ENCODE measurements at regions not wholly inside any gene's neighbourhood (a gene's known extent, or its start where the extent isn't known, plus 50 kb on each side); places are given as distances from the start of the nearest gene placed in this dataset.

DNA sequence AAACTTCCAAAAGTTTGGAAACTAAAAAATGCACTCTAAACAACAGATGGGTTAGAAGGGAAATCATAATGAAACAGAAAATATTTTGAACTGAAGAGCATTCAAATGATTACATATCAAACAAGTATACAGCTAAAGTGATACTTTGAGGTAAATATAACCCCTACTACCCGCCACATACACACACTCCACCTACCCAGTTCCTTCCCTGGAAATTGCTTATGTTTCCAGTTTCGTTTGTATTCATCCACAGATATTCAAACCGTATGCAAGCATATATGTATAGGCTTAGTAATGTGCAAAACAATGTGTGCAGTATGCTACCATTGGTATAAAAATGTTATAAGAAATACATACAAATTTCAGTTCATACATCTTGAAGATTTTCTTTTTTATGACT, 95.5 kb downstream of the SMIM20 start:
- Histone ChIP-seq H3K27ac (ENCODE audit: control insufficient read depth, insufficient read depth) (no peak overlapping the region), H3K9ac (ENCODE audit: control insufficient read depth, insufficient read depth, low read length) (no peak overlapping the region), H3K27me3 (replicated peaks in 1 of 2; ENCODE audit: control insufficient read depth in 2 of 2, insufficient read depth in 2 of 2, low read length in 1 of 2) (0 out of 4 replicates have a peak, but pooled peaks cover 0 to 3% of the 10 kb centered on the region in 2 experiments), H4K20me1 (ENCODE audit: control insufficient read depth, insufficient read depth) (no peaks in the 10 kb centered on the region), H3K4me2 (ENCODE audit: control insufficient read depth, insufficient read depth) (no peak overlapping the region), H3K4me3 (no peak overlapping the region), H3K36me3 (ENCODE audit: control insufficient read depth in 2 of 2, insufficient read depth in 2 of 2, low read length in 1 of 2) (no peaks in the 10 kb centered on the region), H3K79me2 (ENCODE audit: control insufficient read depth, insufficient read depth, low read length) (no peaks in the 10 kb centered on the region), H3K4me1 (ENCODE audit: control insufficient read depth, insufficient read depth, low read length) (no peaks in the 10 kb centered on the region), H3K9me3 (replicated peaks; ENCODE audit: control insufficient read depth, insufficient read depth, low read length) (no peaks in the 10 kb centered on the region; the same call in 2 of the 3 replicates), H2AFZ (ENCODE audit: control insufficient read depth, low read depth, low read length) (no peak overlapping the region)
- intact Hi-C loops (cut with micrococcal nuclease; ENCODE audit: unreplicated experiment) (no loop called here), in situ Hi-C loops (cut with MboI) (no loop called here)
- POLR2A ChIA-PET: no interaction called here
- TF ChIP-seq CREB1 (IDR thresholded peaks at IDR 0.05; ENCODE audit: low read depth) (no peak), FOS (IDR thresholded peaks at IDR 0.05; ENCODE audit: borderline replicate concordance, extremely low read depth, insufficient read length) (no peak), RB1 (IDR thresholded peaks at IDR 0.05; ENCODE audit: borderline replicate concordance) (no peak), TAF1 (IDR thresholded peaks at IDR 0.05; ENCODE audit: borderline replicate concordance, low read depth, low read length) (no peak)
- DNase-seq (ENCODE audit: low read depth, low spot score) (no peak), ATAC-seq (no peak), FAIRE-seq (no peak)
- CTCF ChIA-PET: interaction anchor here (1.9 to 3.5 kb wide), 2 partner anchors 16 to 21 kb away, joined by 5 to 12 read pairs; no protein-coding TSS in a partner anchor
- no TSS peak for BruUV-seq (replicated peaks)
- SMC1A ChIA-PET (ENCODE audit: uncharacterized antibody, unreplicated experiment): interaction anchor here (0.6 to 1.6 kb wide), 2 partner anchors 22 to 178 kb away, joined by 3 read pairs; no protein-coding TSS in a partner anchor
- RAD21 ChIA-PET (ENCODE audit: unreplicated experiment): no interaction called here
- 0% methylated on average over 3 of the region's 3 CpGs for WGBS (ENCODE audit: insufficient coverage, insufficient replicate concordance, low lambda C conversion rate, missing lambda C conversion rate)

DNA sequence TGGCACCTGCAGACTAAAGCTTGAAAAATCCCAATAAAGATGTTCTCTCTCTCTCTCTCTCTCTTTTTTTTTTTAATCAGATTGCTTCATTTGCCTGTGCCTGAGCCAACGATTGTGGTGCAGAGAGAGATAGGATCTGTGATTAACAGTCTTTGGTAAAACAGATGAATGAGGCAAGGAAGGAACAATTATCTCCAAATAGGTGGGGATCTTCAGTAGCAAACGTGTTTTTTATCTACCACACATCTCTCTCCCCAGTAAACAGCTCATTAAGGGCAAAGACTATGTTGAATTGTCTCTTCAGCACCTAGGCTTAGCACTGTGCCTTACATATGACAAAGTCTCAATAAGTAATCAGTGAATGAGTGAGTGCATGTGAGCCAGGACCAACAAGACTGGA, 96.3 kb downstream of the SMIM20 start:
- ChIA-PET SMC1A (ENCODE audit: uncharacterized antibody, unreplicated experiment) (interaction anchor here (0.6 to 1.6 kb wide), 2 partner anchors 22 to 179 kb away, joined by 3 read pairs; no protein-coding TSS in a partner anchor), POLR2A (no interaction called here), RAD21 (ENCODE audit: unreplicated experiment) (interaction anchor here (0.6 kb wide), 1 partner anchor 192 kb away, joined by 4 read pairs; no protein-coding TSS in a partner anchor), CTCF (interaction anchor here (0.9 to 3.5 kb wide), 3 partner anchors 14 to 22 kb away, joined by 3 to 12 read pairs (median 5); no protein-coding TSS in a partner anchor)
- no peaks in the 10 kb centered on the region; the same call in 2 of the 3 replicates for H3K9me3 ChIP-seq (replicated peaks; ENCODE audit: control insufficient read depth, insufficient read depth, low read length)
- in situ Hi-C loops (cut with MboI) (no loop called here), intact Hi-C loops (cut with micrococcal nuclease; ENCODE audit: unreplicated experiment) (no loop called here)
- H4K20me1 ChIP-seq (ENCODE audit: control insufficient read depth, insufficient read depth): no peaks in the 10 kb centered on the region
- H3K36me3 ChIP-seq (ENCODE audit: control insufficient read depth in 2 of 2, insufficient read depth in 2 of 2, low read length in 1 of 2): no peaks in the 10 kb centered on the region
- FAIRE-seq (no peak), DNase-seq (ENCODE audit: low read depth, low spot score) (no peak), ATAC-seq (no peak)
- no peaks in the 10 kb centered on the region for H3K79me2 ChIP-seq (ENCODE audit: control insufficient read depth, insufficient read depth, low read length)
- H3K27me3 ChIP-seq (replicated peaks in 1 of 2; ENCODE audit: control insufficient read depth in 2 of 2, insufficient read depth in 2 of 2, low read length in 1 of 2): 0 out of 4 replicates have a peak, but pooled peaks cover 0 to 3% of the 10 kb centered on the region in 2 experiments
- TF ChIP-seq, protein P1, sequence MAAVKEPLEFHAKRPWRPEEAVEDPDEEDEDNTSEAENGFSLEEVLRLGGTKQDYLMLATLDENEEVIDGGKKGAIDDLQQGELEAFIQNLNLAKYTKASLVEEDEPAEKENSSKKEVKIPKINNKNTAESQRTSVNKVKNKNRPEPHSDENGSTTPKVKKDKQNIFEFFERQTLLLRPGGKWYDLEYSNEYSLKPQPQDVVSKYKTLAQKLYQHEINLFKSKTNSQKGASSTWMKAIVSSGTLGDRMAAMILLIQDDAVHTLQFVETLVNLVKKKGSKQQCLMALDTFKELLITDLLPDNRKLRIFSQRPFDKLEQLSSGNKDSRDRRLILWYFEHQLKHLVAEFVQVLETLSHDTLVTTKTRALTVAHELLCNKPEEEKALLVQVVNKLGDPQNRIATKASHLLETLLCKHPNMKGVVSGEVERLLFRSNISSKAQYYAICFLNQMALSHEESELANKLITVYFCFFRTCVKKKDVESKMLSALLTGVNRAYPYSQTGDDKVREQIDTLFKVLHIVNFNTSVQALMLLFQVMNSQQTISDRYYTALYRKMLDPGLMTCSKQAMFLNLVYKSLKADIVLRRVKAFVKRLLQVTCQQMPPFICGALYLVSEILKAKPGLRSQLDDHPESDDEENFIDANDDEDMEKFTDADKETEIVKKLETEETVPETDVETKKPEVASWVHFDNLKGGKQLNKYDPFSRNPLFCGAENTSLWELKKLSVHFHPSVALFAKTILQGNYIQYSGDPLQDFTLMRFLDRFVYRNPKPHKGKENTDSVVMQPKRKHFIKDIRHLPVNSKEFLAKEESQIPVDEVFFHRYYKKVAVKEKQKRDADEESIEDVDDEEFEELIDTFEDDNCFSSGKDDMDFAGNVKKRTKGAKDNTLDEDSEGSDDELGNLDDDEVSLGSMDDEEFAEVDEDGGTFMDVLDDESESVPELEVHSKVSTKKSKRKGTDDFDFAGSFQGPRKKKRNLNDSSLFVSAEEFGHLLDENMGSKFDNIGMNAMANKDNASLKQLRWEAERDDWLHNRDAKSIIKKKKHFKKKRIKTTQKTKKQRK (IDR thresholded peaks at IDR 0.05; ENCODE audit: low read depth, low read length): no peak
- TF ChIP-seq STAT1 (conservative IDR thresholded peaks at IDR 0.05) (no peak), PAX5 (IDR thresholded peaks at IDR 0.05; ENCODE audit: borderline replicate concordance, low read depth, low read length) (no peak)
- TF ChIP-seq, protein P2, sequence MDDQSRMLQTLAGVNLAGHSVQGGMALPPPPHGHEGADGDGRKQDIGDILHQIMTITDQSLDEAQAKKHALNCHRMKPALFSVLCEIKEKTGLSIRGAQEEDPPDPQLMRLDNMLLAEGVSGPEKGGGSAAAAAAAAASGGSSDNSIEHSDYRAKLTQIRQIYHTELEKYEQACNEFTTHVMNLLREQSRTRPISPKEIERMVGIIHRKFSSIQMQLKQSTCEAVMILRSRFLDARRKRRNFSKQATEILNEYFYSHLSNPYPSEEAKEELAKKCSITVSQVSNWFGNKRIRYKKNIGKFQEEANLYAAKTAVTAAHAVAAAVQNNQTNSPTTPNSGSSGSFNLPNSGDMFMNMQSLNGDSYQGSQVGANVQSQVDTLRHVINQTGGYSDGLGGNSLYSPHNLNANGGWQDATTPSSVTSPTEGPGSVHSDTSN (IDR thresholded peaks at IDR 0.05; ENCODE audit: insufficient replicate concordance, low read depth, low read length): no peak
- H3K4me3 ChIP-seq: no peak overlapping the region
- no peak overlapping the region for H2AFZ ChIP-seq (ENCODE audit: control insufficient read depth, low read depth, low read length)
- WGBS (ENCODE audit: insufficient coverage, insufficient replicate concordance, low lambda C conversion rate, missing lambda C conversion rate): 0% methylated on average over 2 of the region's 2 CpGs
- H3K27ac ChIP-seq (ENCODE audit: control insufficient read depth, insufficient read depth): no peak overlapping the region
- no peak overlapping the region for H3K4me2 ChIP-seq (ENCODE audit: control insufficient read depth, insufficient read depth)
- no TSS peak for BruUV-seq (replicated peaks)
- no peaks in the 10 kb centered on the region for H3K4me1 ChIP-seq (ENCODE audit: control insufficient read depth, insufficient read depth, low read length)
- H3K9ac ChIP-seq (ENCODE audit: control insufficient read depth, insufficient read depth, low read length): no peak overlapping the region
